Stimulated activated naive CD8-positive, alpha-beta T cell treated with anti-CD3 and anti-CD28 coated beads, Interleukin-15, amount 100 ng/mL, for 72 hours (primary cell): ENCODE measurements at regions not wholly inside any gene's neighbourhood (a gene's known extent, or its start where the extent isn't known, plus 50 kb on each side); places are given as distances from the start of the nearest gene placed in this dataset.
"Not testable (repeated sequence)": the region's sequence is repeated elsewhere in the genome, so short reads cannot be mapped to it uniquely, and the experiment has no call there.

Source experiments
- ATAC-seq: fragments of 150-1000 bp; cut with Tn5 transposase; 2 replicates; pipeline ENCODE4 v1.10.0; 2021; ENCODE audit warnings: mild to moderate bottlenecking, moderate library complexity
- DNase-seq, 2 donors: peaks; one replicate each; pipeline ENCODE4 v3.0.0; 2021 to 2022
- H3K27ac Mint-ChIP-seq, 2 donors: one replicate each; pipeline ENCODE4 v1.8.0; 2022; ENCODE audit warnings: mild to moderate bottlenecking in 2 of 2, mixed read lengths in 2 of 2, moderate library complexity in 2 of 2
- H3K27me3 Mint-ChIP-seq: one replicate; pipeline ENCODE4 v1.8.0; 2022; ENCODE audit warnings: mixed read lengths
- H3K4me1 Mint-ChIP-seq: one replicate; pipeline ENCODE4 v1.8.0; 2022; ENCODE audit warnings: mild to moderate bottlenecking, mixed read lengths
- H3K4me3 Mint-ChIP-seq, 2 donors: one replicate each; pipeline ENCODE4 v1.8.0; 2022; ENCODE audit warnings: mild to moderate bottlenecking in 2 of 2, mixed read lengths in 2 of 2, moderate library complexity in 1 of 2
- H3K9me3 Mint-ChIP-seq, 2 donors: one replicate each; pipeline ENCODE4 v1.8.0; 2022; ENCODE audit warnings: mixed read lengths in 2 of 2

DNA sequence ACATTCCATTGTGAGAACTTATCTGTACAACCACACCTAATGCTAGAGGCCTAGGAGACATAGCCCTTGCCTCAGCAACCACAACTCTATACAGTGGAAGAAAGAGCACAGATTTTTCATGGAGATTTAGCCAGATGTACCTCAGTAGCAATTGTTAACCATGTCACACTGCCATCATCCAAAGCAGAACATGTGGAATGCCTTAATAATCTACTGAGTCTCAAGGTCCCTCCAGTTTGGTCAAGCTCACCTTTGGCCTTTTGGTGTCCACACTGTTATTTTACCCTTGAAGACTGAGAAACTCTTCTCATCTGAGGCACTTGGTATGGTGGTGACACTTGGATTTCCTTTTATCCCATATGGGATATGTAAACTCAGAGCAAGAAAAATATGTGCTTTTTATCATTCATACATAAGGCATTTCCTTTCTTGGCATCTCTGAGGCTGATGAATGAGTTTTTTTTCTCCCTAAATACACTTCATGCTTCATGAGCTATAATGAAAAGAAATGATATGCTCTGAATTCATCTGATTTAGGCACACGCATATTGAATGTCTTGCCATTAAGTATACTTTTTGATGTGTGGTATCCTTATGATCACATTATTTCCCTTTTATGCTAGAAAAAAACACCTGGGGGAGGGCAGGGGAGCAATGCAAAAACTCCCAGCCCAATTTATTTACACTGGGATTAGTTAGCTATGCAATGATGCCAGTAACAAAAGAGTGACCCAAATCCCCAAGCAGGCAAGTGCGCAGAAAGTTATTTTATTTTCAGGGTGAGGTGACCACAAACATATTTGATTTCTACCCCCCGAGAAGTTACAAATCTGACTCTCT lies 63.3 kb upstream of the ME3 start:
- DNase-seq (no peak), ATAC-seq (no peak)
- no peaks in the 10 kb centered on the region for H3K4me1 Mint-ChIP-seq
- H3K27me3 Mint-ChIP-seq: no peaks in the 10 kb centered on the region
- H3K9me3 Mint-ChIP-seq: no peaks in the 10 kb centered on the region
- H3K27ac Mint-ChIP-seq: no peak overlapping the region
- no peak overlapping the region for H3K4me3 Mint-ChIP-seq

DNA sequence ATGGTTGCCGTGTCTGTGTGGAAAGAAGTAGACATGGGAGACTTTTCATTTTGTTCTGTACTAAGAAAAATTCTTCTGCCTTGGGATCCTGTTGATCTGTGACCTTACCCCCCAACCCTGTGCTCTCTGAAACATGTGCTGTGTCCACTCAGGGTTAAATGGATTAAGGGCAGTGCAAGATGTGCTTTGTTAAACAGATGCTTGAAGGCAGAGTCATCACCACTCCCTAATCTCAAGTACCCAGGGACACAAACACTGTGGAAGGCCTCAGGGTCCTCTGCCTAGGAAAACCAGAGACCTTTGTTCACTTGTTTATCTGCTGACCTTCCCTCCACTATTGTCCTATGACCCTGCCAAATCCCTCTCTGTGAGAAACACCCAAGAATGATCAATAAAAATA lies 60.3 kb upstream of the ME3 start:
- H3K4me1 Mint-ChIP-seq, H3K27ac Mint-ChIP-seq, H3K4me3 Mint-ChIP-seq, H3K27me3 Mint-ChIP-seq, ATAC-seq, H3K9me3 Mint-ChIP-seq, DNase-seq: not testable (repeated sequence)

GRCh38 chr11:86732286-86732685 lies 59.9 kb upstream of the ME3 start:
- not testable (repeated sequence) for H3K4me3 Mint-ChIP-seq, H3K4me1 Mint-ChIP-seq, ATAC-seq, H3K9me3 Mint-ChIP-seq, H3K27me3 Mint-ChIP-seq, H3K27ac Mint-ChIP-seq, DNase-seq

DNA sequence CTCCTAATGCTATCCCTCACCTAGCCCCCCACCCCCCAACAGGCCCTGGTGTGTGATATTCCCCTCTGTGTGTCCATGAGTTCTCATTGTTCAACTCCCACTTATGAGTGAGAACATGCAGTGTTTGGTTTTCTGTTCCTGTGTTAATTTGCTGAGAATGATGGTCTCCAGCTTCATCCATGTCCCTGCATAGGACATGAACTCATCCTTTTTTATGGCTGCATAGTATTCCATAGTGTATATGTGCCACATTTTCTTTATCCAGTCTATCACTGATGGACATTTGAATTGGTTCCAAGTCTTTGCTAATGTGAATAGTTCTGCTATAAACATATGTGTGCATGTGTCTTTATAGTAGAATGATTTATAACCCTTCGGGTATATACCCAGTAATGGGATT lies 57.2 kb upstream of the ME3 start:
- not testable (repeated sequence) for H3K27me3 Mint-ChIP-seq, H3K4me3 Mint-ChIP-seq, H3K27ac Mint-ChIP-seq, DNase-seq, H3K4me1 Mint-ChIP-seq, H3K9me3 Mint-ChIP-seq, ATAC-seq

DNA sequence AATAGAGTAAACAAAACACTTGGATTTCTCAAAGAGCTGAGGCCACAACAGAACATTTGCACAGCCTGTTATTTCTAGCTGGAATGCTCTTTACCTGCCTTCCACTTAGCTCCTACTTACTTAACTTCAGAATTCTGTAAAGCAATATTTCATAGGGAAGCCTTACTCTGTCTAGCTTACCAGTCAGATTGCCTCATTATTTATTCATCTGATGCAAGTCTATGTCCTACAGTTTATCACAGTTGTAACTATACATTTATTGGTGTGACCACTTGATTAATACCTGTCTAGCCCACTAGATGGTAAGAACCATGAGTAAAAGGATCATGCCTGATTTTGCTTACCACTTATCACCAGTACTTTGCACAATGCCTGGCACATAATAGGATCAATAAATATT lies 56.1 kb upstream of the ME3 start:
- Mint-ChIP-seq H3K4me1 (no peaks in the 10 kb centered on the region), H3K27ac (no peak overlapping the region), H3K27me3 (no peaks in the 10 kb centered on the region), H3K9me3 (peaks cover 7 to 8% of the 10 kb centered on the region in 2 donors), H3K4me3 (no peak overlapping the region)
- no peak for ATAC-seq
- no peak for DNase-seq

- peaks cover 7 to 8% of the 10 kb centered on the region in 2 donors for H3K9me3 Mint-ChIP-seq
- no peak for DNase-seq
- ATAC-seq: no peak
- H3K4me1 Mint-ChIP-seq: no peaks in the 10 kb centered on the region
- no peak overlapping the region for H3K27ac Mint-ChIP-seq
- H3K4me3 Mint-ChIP-seq: no peak overlapping the region
- no peaks in the 10 kb centered on the region for H3K27me3 Mint-ChIP-seq
These were observed 54.5 kb upstream of the ME3 start for GRCh38 chr11:86726770-86727504.

DNA sequence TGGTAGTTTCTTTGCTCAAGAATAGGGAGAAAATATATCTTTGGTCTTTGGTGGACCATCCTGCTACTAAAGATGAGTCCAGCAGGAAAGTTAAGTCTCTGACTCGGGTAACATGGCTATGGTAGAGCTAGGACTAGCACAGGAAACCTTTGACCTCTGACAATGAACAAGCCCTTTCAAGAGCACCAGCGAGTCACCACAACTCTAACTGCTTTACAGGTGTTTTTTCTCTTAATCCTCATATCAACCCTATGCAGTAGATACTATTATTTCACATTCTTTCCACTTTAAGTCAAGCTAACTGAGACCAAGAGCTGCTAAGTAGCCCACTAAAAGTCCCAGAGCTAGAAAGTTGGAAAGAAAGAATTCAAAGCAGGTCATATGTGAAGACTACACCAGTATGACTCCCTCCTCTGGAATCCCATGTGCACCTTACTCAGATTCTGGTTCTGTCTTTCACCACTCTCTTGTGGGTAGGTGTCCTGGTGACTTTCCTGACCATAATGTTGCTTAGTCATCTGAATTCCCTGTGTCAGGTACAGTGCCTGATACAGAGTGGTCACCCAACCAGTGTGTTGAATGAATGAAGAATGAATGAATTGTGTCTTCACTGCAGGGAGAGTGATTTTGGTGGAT lies 53.8 kb upstream of the ME3 start:
- no peak for DNase-seq
- no peak for ATAC-seq
- no peak overlapping the region for H3K4me3 Mint-ChIP-seq
- H3K4me1 Mint-ChIP-seq: no peaks in the 10 kb centered on the region
- no peak overlapping the region for H3K27ac Mint-ChIP-seq
- peaks cover 6% of the 10 kb centered on the region for H3K27me3 Mint-ChIP-seq
- peaks cover 9 to 14% of the 10 kb centered on the region in 2 donors for H3K9me3 Mint-ChIP-seq

- Mint-ChIP-seq H3K4me1 (no peaks in the 10 kb centered on the region), H3K9me3 (peaks cover 7 to 12% of the 10 kb centered on the region in 2 donors), H3K4me3 (no peak overlapping the region), H3K27ac (no peak overlapping the region), H3K27me3 (peaks cover 21% of the 10 kb centered on the region)
- DNase-seq: no peak
- ATAC-seq: no peak
These were observed 51.7 kb upstream of the ME3 start for GRCh38 chr11:86724137-86724536.

GRCh38 chr11:86723281-86723680 lies 50.9 kb upstream of the ME3 start:
- no peaks in the 10 kb centered on the region for H3K4me1 Mint-ChIP-seq
- no peak overlapping the region for H3K27ac Mint-ChIP-seq
- peaks cover 29% of the 10 kb centered on the region for H3K27me3 Mint-ChIP-seq
- DNase-seq (no peak), ATAC-seq (no peak)
- no peak overlapping the region for H3K4me3 Mint-ChIP-seq
- peaks cover 7 to 12% of the 10 kb centered on the region in 2 donors for H3K9me3 Mint-ChIP-seq

- no peak for ATAC-seq
- no peaks in the 10 kb centered on the region for H3K4me1 Mint-ChIP-seq
- no peak for DNase-seq
- no peak overlapping the region for H3K27ac Mint-ChIP-seq
- H3K4me3 Mint-ChIP-seq: no peak overlapping the region
- peaks cover 29% of the 10 kb centered on the region for H3K27me3 Mint-ChIP-seq
- H3K9me3 Mint-ChIP-seq: peaks cover 7 to 12% of the 10 kb centered on the region in 2 donors
These were observed 50.3 kb upstream of the ME3 start for GRCh38 chr11:86722748-86723147.
